ENCODE measurements at regions not wholly inside any gene's neighbourhood (a gene's known extent, or its start where the extent isn't known, plus 50 kb on each side); places are given as distances from the start of the nearest gene placed in this dataset.
"Not testable (repeated sequence)": the region's sequence is repeated elsewhere in the genome, so short reads cannot be mapped to it uniquely, and the experiment has no call there.

GRCh38 chr20:51126337-51126736, 103.4 kb upstream of the KCNG1 start:
- DNase-seq (ENCODE audit: low read depth) = no peak

- DNase-seq (ENCODE audit: low read depth) = no peak
Observed at GRCh38 chr20:51125780-51126179, 102.9 kb upstream of the KCNG1 start.

- DNase-seq (ENCODE audit: low read depth) = no peak
Observed at GRCh38 chr20:51125105-51125504, 102.2 kb upstream of the KCNG1 start.

- DNase-seq (ENCODE audit: low read depth) = not testable (repeated sequence)
Observed at GRCh38 chr20:51123887-51124286, 101.0 kb upstream of the KCNG1 start.

GRCh38 chr20:51122931-51123658, 100.2 kb upstream of the KCNG1 start:
- no peak for DNase-seq (ENCODE audit: low read depth)

- no peak for DNase-seq (ENCODE audit: low read depth)
Observed at GRCh38 chr20:51121901-51122412, 99.0 kb upstream of the KCNG1 start.

GRCh38 chr20:51121272-51121671, 98.4 kb upstream of the KCNG1 start:
- no peak for DNase-seq (ENCODE audit: low read depth)

- no peak for DNase-seq (ENCODE audit: low read depth)
Observed at GRCh38 chr20:51120868-51121267, 98.0 kb upstream of the KCNG1 start.

- no peak for DNase-seq (ENCODE audit: low read depth)
Observed at GRCh38 chr20:51120438-51120837, 97.5 kb upstream of the KCNG1 start.

- DNase-seq (ENCODE audit: low read depth) = no peak
Observed at GRCh38 chr20:51119914-51120313, 97.0 kb upstream of the KCNG1 start.

- no peak for DNase-seq (ENCODE audit: low read depth)
Observed at GRCh38 chr20:51118985-51119527, 96.1 kb upstream of the KCNG1 start.

- DNase-seq (ENCODE audit: low read depth) = no peak
Observed at GRCh38 chr20:51118216-51118615, 95.3 kb upstream of the KCNG1 start.

GRCh38 chr20:51116765-51117686, 94.1 kb upstream of the KCNG1 start:
- DNase-seq (ENCODE audit: low read depth) = no peak

GRCh38 chr20:51111290-51111689, 88.4 kb upstream of the KCNG1 start:
- no peak for DNase-seq (ENCODE audit: low read depth)

- DNase-seq (ENCODE audit: low read depth) = no peak
Observed at GRCh38 chr20:51108638-51109363, 85.9 kb upstream of the KCNG1 start.

- DNase-seq (ENCODE audit: low read depth) = no peak
Observed at GRCh38 chr20:51106011-51106410, 83.1 kb upstream of the KCNG1 start.

- no peak for DNase-seq (ENCODE audit: low read depth)
Observed at GRCh38 chr20:51104960-51105920, 82.3 kb upstream of the KCNG1 start.

- no peak for DNase-seq (ENCODE audit: low read depth)
Observed at GRCh38 chr20:51100617-51101016, 77.7 kb upstream of the KCNG1 start.

- DNase-seq (ENCODE audit: low read depth) = no peak
Observed at GRCh38 chr20:51098284-51098810, 75.4 kb upstream of the KCNG1 start.

GRCh38 chr20:51097351-51098120, 74.6 kb upstream of the KCNG1 start:
- DNase-seq (ENCODE audit: low read depth) = no peak

All from T follicular helper cell (primary cell).